ENCODE measurements at regions not wholly inside any gene's neighbourhood (a gene's known extent, or its start where the extent isn't known, plus 50 kb on each side); places are given as distances from the start of the nearest gene placed in this dataset.
"Not testable (repeated sequence)": the region's sequence is repeated elsewhere in the genome, so short reads cannot be mapped to it uniquely, and the experiment has no call there.

GRCh38 chrX:27236681-27237080 is 226.5 kb downstream of the PPP4R3C start:
- TF ChIP-seq POLR2A (IDR thresholded peaks at IDR 0.05) (no peak), CTCF (IDR thresholded peaks at IDR 0.05) (no peak)
- DNase-seq (ENCODE audit: low spot score in 2 of 2), result no peak
- intact Hi-C loops (cut with DNase I; ENCODE audit: low total_unique reads), result no loop called here
- H3K4me3 ChIP-seq (ENCODE audit: low read depth, poor library complexity, severe bottlenecking), result no peak overlapping the region

- intact Hi-C loops (cut with DNase I; ENCODE audit: low total_unique reads), result no loop called here
- 63 to 66% methylated on average over 2 of the region's 2 CpGs for WGBS, 2 donors
- no peak overlapping the region for H3K4me3 ChIP-seq (ENCODE audit: low read depth, poor library complexity, severe bottlenecking)
- no peak for DNase-seq (ENCODE audit: low spot score in 2 of 2)
- TF ChIP-seq POLR2A (IDR thresholded peaks at IDR 0.05) (no peak), CTCF (IDR thresholded peaks at IDR 0.05) (no peak)
These were observed 233.4 kb downstream of the PPP4R3C start for GRCh38 chrX:27229721-27230120.

GRCh38 chrX:27222661-27223060 is 240.5 kb downstream of the PPP4R3C start:
- intact Hi-C loops (cut with DNase I; ENCODE audit: low total_unique reads), result no loop called here
- 90 to 93% methylated on average over 3 to 8 of the region's 8 CpGs for whole genome bisulfite sequencing, 2 donors
- TF ChIP-seq POLR2A (IDR thresholded peaks at IDR 0.05) (no peak), CTCF (IDR thresholded peaks at IDR 0.05) (no peak)
- DNase-seq (ENCODE audit: low spot score in 2 of 2), result no peak
- no peak overlapping the region for H3K4me3 ChIP-seq (ENCODE audit: low read depth, poor library complexity, severe bottlenecking)

GRCh38 chrX:27186671-27187070 is 276.5 kb downstream of the PPP4R3C start:
- TF ChIP-seq POLR2A (IDR thresholded peaks at IDR 0.05) (no peak), CTCF (IDR thresholded peaks at IDR 0.05) (no peak)
- H3K4me3 ChIP-seq (ENCODE audit: low read depth, poor library complexity, severe bottlenecking), result no peak overlapping the region
- intact Hi-C loops (cut with DNase I; ENCODE audit: low total_unique reads), result no loop called here
- DNase-seq (ENCODE audit: low spot score in 2 of 2), result no peak
- 19 to 21% methylated on average over 5 of the region's 5 CpGs for WGBS, 2 donors

GRCh38 chrX:27163236-27163635 is 299.9 kb downstream of the PPP4R3C start:
- 42 to 51% methylated on average over 4 of the region's 4 CpGs for WGBS, 2 donors
- no peak overlapping the region for H3K4me3 ChIP-seq (ENCODE audit: low read depth, poor library complexity, severe bottlenecking)
- no peak for TF ChIP-seq POLR2A (IDR thresholded peaks at IDR 0.05)
- no peak for TF ChIP-seq CTCF (IDR thresholded peaks at IDR 0.05)
- intact Hi-C loops (cut with DNase I; ENCODE audit: low total_unique reads), result no loop called here
- no peak for DNase-seq (ENCODE audit: low spot score in 2 of 2)

GRCh38 chrX:27162496-27162895 is 300.6 kb downstream of the PPP4R3C start:
- TF ChIP-seq POLR2A (IDR thresholded peaks at IDR 0.05) (no peak), CTCF (IDR thresholded peaks at IDR 0.05) (no peak)
- WGBS, 2 donors, result 58 to 73% methylated on average over 1 of the region's 1 CpG
- DNase-seq (ENCODE audit: low spot score in 2 of 2), result no peak
- no peak overlapping the region for H3K4me3 ChIP-seq (ENCODE audit: low read depth, poor library complexity, severe bottlenecking)
- intact Hi-C loops (cut with DNase I; ENCODE audit: low total_unique reads), result no loop called here

GRCh38 chrX:27156921-27157320 is 306.2 kb downstream of the PPP4R3C start:
- DNase-seq (ENCODE audit: low spot score in 2 of 2); H3K4me3 ChIP-seq (ENCODE audit: low read depth, poor library complexity, severe bottlenecking); intact Hi-C loops (cut with DNase I; ENCODE audit: low total_unique reads): not testable (repeated sequence)
- WGBS, 2 donors, result 86 to 100% methylated on average over 4 to 16 of the region's 21 CpGs

All from lower leg skin (tissue), 4 donors.